ENCODE measurements at regions not wholly inside any gene's neighbourhood (a gene's known extent, or its start where the extent isn't known, plus 50 kb on each side); places are given as distances from the start of the nearest gene placed in this dataset.

- POLR2A ChIA-PET = interaction anchor here (0.6 to 2.1 kb wide), 8 partner anchors 9 to 611 kb away, joined by 3 to 8 read pairs (median 3); no protein-coding TSS in a partner anchor
- Mint-ChIP-seq H3K9me3 (ENCODE audit: unreplicated experiment) (no peaks in the 10 kb centered on the region), H3K27ac (ENCODE audit: low read depth, unreplicated experiment) (peak overlapping the region; percentile 77), H3K4me3 (ENCODE audit: unreplicated experiment) (peak overlapping the region; percentile 69), H3K36me3 (ENCODE audit: insufficient read depth, unreplicated experiment) (no peaks in the 10 kb centered on the region), H3K27me3 (ENCODE audit: insufficient read depth, unreplicated experiment) (no peaks in the 10 kb centered on the region), H3K4me1 (ENCODE audit: insufficient read depth, unreplicated experiment) (peaks cover 18% of the 10 kb centered on the region)
- TF ChIP-seq CTCF (IDR thresholded peaks at IDR 0.05; ENCODE audit: unreplicated experiment) = no peak
- intact Hi-C loops (cut with micrococcal nuclease) = loop anchor here (5.0 to 10.0 kb wide), 2 partner anchors 569 to 706 kb away; no protein-coding TSS in a partner anchor
- DNase-seq (ENCODE audit: unreplicated experiment) = peak; percentile 99
- no TSS peak for BruUV-seq (replicated peaks)
- CTCF ChIA-PET = interaction anchor here (1.3 kb wide), 1 partner anchor 9 kb away, joined by 3 read pairs; no protein-coding TSS in a partner anchor
These were observed 144.7 kb upstream of the SOX9 start for GRCh38 chr17:71976011-71976649.

GRCh38 chr17:71978435-71978834, 142.4 kb upstream of the SOX9 start:
- intact Hi-C loops (cut with micrococcal nuclease) = loop anchor here (5.0 to 10.0 kb wide), 2 partner anchors 566 to 704 kb away; no protein-coding TSS in a partner anchor
- peaks cover 6% of the 10 kb centered on the region for H3K9me3 Mint-ChIP-seq (ENCODE audit: unreplicated experiment)
- no peak overlapping the region for H3K27ac Mint-ChIP-seq (ENCODE audit: low read depth, unreplicated experiment)
- H3K36me3 Mint-ChIP-seq (ENCODE audit: insufficient read depth, unreplicated experiment) = no peaks in the 10 kb centered on the region
- CTCF ChIA-PET = interaction anchor here (0.6 to 0.9 kb wide), 3 partner anchors 11 to 126 kb away, joined by 3 to 4 read pairs (median 4); no protein-coding TSS in a partner anchor
- BruUV-seq (replicated peaks) = no TSS peak
- no peak for TF ChIP-seq CTCF (IDR thresholded peaks at IDR 0.05; ENCODE audit: unreplicated experiment)
- DNase-seq (ENCODE audit: unreplicated experiment) = peak; percentile 80
- H3K4me3 Mint-ChIP-seq (ENCODE audit: unreplicated experiment) = no peak overlapping the region
- POLR2A ChIA-PET = interaction anchor here (0.8 kb wide), 1 partner anchor 9 kb away, joined by 5 read pairs; no protein-coding TSS in a partner anchor
- peaks cover 24% of the 10 kb centered on the region for H3K4me1 Mint-ChIP-seq (ENCODE audit: insufficient read depth, unreplicated experiment)
- H3K27me3 Mint-ChIP-seq (ENCODE audit: insufficient read depth, unreplicated experiment) = no peaks in the 10 kb centered on the region

GRCh38 chr17:71980171-71980570, 140.6 kb upstream of the SOX9 start:
- Mint-ChIP-seq H3K4me1 (ENCODE audit: insufficient read depth, unreplicated experiment) (peaks cover 25% of the 10 kb centered on the region), H3K27ac (ENCODE audit: low read depth, unreplicated experiment) (no peak overlapping the region), H3K4me3 (ENCODE audit: unreplicated experiment) (no peak overlapping the region), H3K27me3 (ENCODE audit: insufficient read depth, unreplicated experiment) (no peaks in the 10 kb centered on the region), H3K9me3 (ENCODE audit: unreplicated experiment) (peaks cover 6% of the 10 kb centered on the region), H3K36me3 (ENCODE audit: insufficient read depth, unreplicated experiment) (no peaks in the 10 kb centered on the region)
- intact Hi-C loops (cut with micrococcal nuclease) = no loop called here
- BruUV-seq (replicated peaks) = no TSS peak
- POLR2A ChIA-PET = no interaction called here
- no peak for DNase-seq (ENCODE audit: unreplicated experiment)
- CTCF ChIA-PET = no interaction called here
- no peak for TF ChIP-seq CTCF (IDR thresholded peaks at IDR 0.05; ENCODE audit: unreplicated experiment)

- no peaks in the 10 kb centered on the region for H3K36me3 Mint-ChIP-seq (ENCODE audit: insufficient read depth, unreplicated experiment)
- intact Hi-C loops (cut with micrococcal nuclease) = no loop called here
- POLR2A ChIA-PET = interaction anchor here (2.6 kb wide), 1 partner anchor 8 kb away, joined by 8 read pairs; no protein-coding TSS in a partner anchor
- DNase-seq (ENCODE audit: unreplicated experiment) = peak; percentile 49
- H3K9me3 Mint-ChIP-seq (ENCODE audit: unreplicated experiment) = peaks cover 6% of the 10 kb centered on the region
- H3K27me3 Mint-ChIP-seq (ENCODE audit: insufficient read depth, unreplicated experiment) = no peaks in the 10 kb centered on the region
- H3K4me1 Mint-ChIP-seq (ENCODE audit: insufficient read depth, unreplicated experiment) = peaks cover 30% of the 10 kb centered on the region
- no peak for TF ChIP-seq CTCF (IDR thresholded peaks at IDR 0.05; ENCODE audit: unreplicated experiment)
- no peak overlapping the region for H3K27ac Mint-ChIP-seq (ENCODE audit: low read depth, unreplicated experiment)
- CTCF ChIA-PET = no interaction called here
- no TSS peak for BruUV-seq (replicated peaks)
- no peak overlapping the region for H3K4me3 Mint-ChIP-seq (ENCODE audit: unreplicated experiment)
These were observed 137.0 kb upstream of the SOX9 start for GRCh38 chr17:71983828-71984227.

Data from MCF 10A (cell line).